HG02571 (cell line): ENCODE measurements at regions not wholly inside any gene's neighbourhood (a gene's known extent, or its start where the extent isn't known, plus 50 kb on each side); places are given as distances from the start of the nearest gene placed in this dataset.
"Not testable (repeated sequence)": the region's sequence is repeated elsewhere in the genome, so short reads cannot be mapped to it uniquely, and the experiment has no call there.

Experiments used
- ATAC-seq: cut with Tn5 transposase; IDR thresholded peaks from one replicate; pipeline ENCODE4 v1.9.1; 2021; ENCODE audit warnings: mild to moderate bottlenecking, moderate library complexity; ENCODE audit not compliant: unreplicated experiment

DNA sequence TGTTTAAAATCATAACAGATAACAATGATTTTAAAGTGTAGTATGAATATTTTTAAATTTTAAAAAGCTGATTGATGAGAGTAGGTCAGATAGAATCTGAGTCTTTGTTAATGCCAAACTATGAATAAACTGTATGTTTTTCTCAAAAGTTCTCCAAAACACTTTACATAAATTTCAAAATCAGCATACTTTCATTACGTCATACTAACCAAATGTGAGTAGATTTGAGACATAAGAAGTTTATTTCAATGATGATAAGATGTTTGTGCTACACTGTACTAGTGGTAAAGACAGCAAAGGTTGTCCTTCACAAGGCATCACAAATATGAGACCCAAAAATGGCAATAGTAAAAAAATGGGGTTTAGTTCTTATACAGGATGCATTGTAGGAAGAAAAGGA, 1342.9 kb downstream of the SI start:
- no peak for ATAC-seq

DNA sequence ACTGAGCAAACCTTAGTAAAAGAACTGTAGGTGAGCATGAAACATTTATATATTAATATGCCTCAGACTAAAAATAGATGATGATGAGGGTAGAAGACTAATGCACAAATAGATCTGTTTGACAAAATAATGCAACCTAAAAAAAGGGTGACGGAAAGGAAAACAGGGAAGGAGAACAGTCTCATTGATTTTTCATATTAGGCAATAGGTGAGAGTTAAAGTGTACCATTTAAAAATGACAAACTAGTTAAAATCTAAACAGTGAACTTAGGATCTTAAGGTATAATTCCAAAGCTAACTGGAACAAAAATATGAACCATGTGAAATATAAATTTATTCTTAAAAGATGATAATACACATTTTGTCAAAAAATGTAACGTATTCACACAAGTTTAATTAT, 1347.6 kb downstream of the SI start:
- ATAC-seq, result no peak

DNA sequence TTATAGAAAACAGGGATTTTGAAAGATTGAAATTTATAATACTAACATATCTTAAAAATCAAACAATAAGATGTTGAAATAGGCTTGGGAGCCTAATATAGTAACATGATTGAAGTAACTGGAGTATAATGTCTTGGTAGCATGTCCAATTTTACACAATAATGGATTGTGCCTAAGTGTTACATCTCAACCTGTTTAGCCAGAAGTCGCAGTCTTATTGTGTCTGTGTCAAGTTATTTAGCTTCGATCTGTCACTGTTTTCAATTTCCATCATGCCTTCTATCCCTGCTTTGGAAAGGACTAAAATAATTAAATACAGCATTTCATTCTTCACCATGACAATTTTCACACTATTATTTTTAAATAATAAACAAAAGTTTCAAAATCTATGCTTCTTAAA, 1352.2 kb downstream of the SI start:
- ATAC-seq, result no peak

DNA sequence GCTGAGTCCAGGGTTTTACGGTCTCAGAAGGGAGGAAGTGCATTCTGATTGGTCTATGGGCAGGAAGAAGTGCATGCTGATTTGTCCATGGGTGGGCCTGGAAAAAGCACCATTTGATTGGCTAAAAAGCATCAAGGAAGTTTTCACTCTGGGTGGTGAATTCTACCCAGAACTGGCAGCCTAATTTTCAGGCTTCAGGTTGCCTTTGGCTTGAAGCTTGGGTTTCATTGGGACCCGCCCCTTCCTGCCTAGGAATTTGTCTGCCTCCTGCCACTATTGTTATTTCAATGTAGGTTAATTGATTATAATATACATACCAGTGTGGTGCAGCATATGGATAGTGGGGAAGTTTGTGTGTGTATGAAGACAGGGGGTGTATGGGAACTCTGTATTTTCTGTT, 1355.9 kb downstream of the SI start:
- ATAC-seq, result no peak

DNA sequence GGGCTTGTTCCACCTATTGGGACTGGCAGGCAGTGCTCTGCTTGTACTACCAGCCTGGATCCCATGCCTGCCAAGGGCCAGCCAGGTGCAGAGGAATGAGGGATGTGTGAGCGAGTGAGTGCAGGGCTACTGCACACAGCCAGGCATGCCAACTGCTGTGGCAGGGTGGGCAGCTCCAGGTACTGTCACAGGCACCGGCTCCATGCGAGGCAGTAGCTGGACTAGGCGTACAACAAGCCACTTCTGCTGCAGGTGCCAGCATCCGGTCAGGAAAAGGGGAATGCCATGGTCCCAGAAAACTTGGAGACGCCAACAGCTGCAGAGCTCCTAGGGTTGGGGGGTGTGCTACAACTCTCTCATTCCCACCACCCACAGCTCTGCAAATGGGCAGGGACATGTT, 1356.7 kb downstream of the SI start:
- no peak for ATAC-seq

DNA sequence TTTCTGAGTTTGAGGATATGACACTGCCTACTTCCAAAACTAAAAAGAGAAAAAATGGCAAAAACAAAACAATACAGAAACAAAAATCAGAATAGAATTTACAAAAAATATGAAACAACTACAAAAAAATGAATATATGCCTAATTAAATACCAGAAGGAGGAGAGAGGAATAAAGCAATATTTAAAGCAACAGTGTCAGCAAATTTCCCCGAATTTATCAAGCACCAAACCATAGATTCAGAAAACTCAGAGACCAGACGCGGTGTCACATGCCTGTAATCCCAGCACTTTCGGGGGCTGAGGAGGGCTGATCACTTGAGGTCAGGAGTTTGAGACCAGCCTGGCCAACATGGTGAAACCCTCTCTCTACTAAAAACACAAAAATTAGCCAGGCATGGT, 1360.9 kb downstream of the SI start:
- no peak for ATAC-seq

DNA sequence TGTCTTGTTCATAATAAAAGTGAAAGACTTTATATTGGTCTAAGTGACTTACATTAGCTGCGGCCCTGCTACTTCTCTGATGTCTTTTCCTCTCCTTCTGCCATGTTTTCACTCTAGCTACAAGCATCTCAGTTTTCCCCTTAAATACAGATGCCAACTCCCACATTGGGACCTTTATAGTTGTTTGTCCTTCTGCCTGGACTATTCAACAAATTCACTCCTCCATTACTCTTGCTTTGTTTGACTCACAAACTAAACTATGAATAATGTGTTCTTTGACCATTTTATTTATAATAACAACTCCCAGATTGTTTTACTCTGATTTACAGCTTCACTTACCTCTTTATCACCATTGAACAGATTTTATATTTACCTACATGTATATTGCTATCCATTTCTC, 1369.9 kb downstream of the SI start:
- no peak for ATAC-seq

DNA sequence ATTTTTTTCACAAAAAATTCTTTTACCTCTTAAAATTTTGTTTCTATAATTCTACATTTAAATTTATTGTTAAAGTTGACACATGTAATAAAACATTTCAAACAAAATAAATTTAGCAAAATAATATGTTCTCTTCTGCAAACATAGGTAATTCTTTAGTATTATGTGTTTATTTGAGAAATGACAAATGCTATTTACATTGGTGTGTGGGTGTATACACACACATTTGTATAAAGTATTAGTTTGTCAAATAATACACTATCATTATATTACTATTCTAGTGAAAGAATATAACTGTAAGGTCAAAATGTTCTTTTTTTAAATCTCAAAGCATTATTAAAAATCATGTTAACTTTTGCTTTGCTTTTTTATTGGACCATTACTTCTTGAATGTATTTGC, 1370.6 kb downstream of the SI start:
- ATAC-seq, result no peak

DNA sequence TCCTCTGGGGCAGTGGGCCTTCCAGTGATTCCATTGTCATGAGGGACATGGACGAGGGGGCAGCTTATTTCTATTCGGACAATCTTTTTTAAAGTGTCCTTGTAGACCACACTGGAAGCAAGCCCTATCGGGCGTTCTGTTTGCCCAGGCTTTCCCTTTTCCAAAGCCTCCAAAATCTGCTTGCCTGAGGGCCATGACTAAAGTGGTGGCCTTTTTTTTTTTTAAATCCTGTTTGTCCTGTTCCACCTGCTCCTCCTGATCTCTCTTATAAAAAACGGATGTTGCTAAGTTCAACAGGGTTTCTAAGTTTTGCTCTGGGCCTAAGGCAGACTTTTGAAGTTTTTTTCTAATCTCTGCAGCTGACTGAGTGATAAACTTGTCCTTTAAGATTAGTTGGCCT, 1380.1 kb downstream of the SI start:
- not testable (repeated sequence) for ATAC-seq

DNA sequence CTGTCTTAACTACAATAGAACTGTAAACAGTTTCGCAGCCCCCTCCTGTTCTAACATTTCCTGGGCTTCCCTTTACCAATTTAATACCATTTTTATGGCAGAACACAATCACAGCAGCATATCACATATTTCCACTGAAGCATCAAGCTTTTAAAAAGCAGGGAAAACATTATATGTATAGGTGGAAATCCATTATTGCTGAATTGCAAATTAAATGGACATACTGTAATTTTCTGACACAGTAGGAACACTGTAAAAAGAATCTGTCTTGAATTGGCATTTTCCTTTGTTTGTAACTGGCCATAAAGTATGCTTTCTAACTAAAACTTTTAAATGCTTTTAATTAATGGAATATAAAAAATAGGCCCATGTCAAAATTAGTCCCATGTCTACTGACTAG, 1385.8 kb downstream of the SI start:
- ATAC-seq, result no peak

DNA sequence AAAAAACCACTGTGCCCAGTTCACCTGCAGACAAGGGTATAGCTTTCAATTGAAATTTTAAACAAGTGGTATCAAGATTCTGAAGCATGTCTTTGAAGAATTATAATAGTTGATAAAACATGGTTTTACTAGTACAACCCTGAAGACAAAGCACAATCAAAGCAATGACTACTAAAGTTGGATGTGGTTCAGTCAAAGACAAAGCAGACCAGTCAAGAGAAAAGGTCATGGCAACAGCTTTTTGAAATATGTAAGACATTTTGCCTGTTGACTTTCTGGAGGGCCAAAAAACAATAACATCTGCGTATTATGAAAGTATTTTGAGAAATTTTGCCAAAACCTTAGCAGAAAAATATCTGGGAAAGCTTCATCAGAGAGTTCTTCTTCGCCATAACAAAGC, 1393.6 kb downstream of the SI start:
- ATAC-seq, result no peak

DNA sequence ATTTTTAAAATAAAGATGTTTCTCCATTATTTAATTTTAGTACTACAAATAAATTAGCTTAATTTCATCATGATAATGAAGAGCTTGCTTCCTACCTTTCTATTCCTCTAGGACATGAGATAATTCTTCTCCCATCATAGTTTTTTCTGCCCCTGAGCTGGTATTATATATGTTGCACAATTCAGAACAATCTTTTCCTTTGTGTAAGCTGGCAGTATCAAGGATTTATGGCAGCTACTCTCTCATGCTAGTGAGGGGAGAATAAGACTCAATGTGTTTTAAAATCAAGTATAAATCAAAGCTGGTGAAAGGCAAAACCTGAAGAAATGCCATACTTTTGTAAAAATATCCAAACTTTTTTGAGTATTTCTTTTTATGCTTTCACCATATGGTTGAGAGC, 1405.3 kb downstream of the SI start:
- ATAC-seq, result no peak

DNA sequence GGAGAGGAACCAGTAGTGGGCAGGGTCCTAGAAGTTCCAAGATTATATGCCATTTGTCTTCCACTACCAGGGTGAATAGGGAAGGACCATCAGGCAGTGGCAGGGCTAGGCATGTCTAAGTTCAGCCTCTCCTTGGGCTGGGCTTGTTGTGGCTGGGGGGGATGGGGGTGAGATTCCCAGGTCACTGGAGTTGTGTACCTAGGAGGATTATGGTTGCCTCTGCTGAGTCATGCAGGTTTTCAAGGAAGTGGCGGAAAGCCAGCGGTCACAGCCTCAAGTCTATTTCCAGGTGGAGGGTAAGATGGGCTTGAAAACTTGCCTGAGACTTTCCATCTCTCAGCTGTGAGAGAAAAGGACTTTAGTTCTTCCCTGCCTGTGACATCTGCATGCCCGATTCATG, 1407.1 kb downstream of the SI start:
- no peak for ATAC-seq

DNA sequence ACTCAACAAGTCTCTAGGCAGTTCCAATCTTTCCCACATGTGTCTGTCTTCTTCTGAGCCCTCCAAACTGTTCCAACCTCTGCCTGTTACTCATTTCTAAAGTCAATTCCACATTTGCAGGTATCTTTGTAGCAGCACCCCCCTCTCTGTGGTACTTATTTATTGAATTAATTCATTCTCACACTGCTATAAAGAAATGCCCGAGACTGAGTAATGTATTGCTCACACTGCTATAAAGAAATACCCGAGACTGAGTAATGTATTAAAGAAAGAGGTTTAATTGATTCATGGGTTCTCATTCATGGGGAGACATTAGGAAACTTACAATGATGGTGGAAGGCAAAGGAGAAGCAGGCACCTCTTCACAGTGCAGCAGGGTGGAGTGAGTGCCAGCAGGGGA, 1413.8 kb downstream of the SI start:
- no peak for ATAC-seq

DNA sequence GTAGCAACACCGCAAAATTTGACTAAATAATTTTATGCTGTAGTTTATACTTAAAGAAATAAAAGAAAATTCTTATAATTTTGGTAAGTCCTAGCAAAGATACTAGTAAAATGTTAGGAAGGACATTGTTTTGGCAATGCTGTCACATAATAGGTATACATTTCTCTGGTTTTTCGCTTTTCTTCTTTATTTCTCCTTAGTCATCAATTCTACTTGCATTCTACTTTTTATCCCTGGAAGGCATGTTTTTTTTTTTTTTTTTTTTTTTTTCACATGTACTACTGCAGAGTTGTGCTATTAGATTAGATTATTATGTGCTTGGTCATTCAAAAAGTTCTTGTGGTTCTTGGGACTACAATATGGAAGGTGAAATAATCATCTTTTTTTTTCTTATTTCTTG, 1421.2 kb downstream of the SI start:
- no peak for ATAC-seq

DNA sequence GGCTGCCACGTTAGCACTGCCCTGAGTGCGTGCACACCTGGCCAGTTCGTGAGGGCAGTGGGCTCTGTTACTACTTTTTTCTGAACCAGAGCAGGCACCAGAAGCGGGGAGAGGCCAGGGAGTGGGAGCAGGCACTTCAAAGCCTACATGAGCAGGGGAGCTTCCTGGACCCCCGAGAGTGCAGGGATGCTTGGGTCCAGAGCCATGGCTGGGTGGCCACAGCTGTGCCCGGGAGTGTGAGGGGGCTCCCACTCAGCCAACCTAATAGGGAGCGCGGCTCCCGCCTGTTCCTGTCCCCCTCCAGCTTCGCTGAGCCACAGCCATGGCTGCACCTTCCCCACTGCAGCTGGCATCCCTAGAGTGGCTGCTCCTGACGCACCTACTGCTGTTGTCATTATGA, 1423.3 kb downstream of the SI start:
- ATAC-seq, result no peak

DNA sequence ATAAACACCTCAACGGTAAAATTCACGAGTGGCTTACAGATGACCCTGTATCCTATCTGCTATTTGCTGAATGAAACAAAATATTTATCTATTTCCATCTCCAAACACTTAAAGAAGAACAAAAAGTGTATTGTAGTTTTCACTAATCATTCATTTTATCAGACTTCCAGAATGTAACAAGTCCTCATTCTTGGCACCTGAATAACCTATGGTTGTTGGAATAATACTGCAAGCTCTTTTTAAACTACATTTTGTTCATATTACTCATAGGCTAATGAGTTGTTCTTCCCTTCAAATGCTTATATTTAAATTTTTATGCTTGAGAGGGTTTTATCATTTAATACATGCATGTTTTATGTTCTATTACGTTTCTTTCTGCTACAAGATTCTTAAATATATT, 1434.1 kb downstream of the SI start:
- no peak for ATAC-seq

DNA sequence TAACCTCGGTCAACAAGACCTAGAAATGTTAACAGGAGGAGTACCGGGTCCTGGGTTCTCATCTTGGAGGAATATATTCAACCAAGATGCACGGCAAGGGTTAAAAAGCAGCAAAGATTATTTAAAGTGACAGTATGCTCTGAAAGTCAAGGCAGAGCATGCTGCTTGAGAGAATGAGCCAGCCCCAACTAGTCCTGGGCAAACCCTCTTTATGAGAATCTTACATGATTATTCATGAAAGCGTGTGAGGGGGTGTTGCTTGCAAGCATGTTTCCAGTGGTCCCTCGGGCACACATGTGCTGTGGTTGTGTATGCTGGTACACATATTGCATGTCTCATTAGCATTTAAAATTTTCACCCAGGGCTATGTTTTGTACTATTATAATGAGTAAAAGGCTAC, 1445.6 kb downstream of the SI start:
- no peak for ATAC-seq

DNA sequence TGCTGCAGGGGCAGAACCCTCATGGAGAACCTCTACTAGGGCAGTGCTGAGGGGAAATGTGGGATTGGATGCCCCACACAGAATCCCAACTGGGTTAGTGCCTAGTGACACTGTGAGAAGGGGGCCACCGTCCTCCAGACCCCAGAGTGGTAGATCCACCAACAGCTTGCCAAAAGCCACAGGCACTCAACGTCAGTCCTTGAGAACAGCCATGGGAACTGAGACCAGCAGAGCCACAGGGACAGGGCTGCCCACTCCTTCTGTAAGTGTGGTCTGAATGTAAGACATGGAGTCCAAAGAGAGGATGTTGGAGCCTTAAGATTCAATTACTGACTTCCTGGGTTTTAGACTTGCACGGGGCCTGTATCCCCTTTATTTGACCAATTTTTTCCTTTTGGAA, 1451.5 kb downstream of the SI start:
- ATAC-seq, result no peak

DNA sequence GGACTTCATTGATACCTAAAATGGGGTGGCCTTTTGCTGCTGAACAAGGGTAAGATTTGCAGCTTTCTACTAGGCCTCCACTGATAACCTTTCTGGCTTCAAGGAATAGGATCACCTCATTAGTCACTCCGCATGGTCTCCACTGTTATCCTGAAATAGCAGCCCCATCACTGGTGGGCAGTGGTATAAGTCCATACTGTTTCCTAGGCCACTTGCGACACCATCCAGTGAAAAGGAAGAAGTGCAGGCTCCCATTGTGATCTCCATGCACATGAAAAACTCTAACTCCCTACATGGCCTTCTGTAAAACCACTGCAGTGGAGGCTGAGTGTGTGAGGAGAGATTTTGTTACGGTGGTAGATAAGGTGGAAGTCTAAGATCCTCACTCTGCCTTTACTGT, 1455.9 kb downstream of the SI start:
- no peak for ATAC-seq

DNA sequence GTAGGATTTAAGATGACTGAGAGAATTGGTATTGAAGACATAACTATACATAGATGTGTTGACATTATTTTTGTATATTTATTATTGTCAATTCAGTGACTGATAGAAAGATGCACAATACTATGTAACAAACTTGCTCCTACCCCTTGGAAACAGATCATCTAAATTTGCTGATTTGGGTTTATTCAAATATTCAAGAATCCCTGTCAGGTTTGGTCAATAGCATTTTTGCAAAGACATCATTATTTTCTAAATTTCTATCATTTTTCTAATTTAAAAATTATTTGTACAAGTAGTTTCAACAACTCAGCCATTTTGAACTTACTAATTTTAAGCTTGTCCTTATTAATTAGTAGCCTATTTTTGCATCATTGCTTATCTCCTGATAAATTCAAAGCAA, 1463.4 kb downstream of the SI start:
- ATAC-seq, result no peak

DNA sequence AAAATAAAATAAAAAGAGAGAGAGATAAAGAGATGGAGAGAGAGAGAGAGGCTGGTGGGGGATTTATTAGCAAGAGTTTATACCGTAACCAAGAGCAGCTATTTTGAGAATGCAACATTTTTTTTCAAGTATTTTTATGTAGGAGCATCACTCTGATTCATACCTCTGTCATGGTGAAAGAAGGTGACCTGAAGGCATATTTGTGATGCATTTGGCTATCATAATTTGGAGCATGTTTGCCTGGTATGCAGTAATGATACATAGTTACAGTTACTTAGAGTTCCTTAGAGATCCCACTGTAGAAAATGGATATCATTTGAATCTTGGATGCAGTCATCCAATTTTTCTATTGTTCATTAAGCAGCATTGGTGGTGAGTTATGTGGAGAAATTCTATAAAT, 1472.4 kb downstream of the SI start:
- no peak for ATAC-seq

DNA sequence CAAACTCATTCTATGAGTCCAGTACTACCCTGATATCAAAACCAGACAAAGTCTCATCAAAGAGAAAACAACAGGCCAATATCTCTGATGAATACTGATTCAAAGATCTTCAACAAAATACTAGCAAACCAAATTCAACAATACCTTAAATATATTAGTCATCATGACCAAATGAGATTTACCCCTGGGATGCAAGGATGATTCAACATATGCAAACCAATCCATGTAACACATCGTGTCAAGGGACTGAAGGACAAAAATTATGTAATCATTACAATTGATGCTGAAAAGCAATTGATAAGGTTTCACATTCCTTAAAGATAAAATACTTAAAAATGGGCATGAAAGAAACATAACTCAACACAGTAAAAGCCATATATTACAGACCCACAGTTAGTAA, 1476.9 kb downstream of the SI start:
- no peak for ATAC-seq

DNA sequence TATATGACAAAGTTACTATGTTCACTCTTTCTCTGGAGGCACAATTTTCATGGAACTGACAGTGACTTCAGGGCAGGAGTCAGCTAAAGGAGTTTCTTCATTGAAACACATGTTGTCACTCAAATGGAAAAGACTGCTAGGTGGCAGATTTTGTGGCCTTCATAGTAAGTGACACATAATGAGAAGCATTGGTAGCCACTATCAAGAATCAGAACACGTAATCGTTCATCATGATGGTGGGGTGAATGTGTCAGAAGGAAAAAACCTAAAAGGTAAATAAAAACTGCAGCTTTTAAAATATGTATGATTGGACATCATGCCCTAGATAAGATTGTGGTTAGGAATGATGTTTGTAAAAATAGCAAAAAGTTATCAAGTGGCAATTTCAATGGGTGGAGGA, 1491.0 kb downstream of the SI start:
- no peak for ATAC-seq
